HUES64 (cell line): ENCODE measurements at regions not wholly inside any gene's neighbourhood (a gene's known extent, or its start where the extent isn't known, plus 50 kb on each side); places are given as distances from the start of the nearest gene placed in this dataset.

Source experiments
- H3K27ac ChIP-seq: 2 replicates; pipeline ENCODE4 v1.7.0; 2013; ENCODE audit warnings: low read depth, low read length, inconsistent platforms
- H3K27me3 ChIP-seq: 2 replicates; pipeline ENCODE4 v1.6.1; 2013; ENCODE audit warnings: mild to moderate bottlenecking, low read length; ENCODE audit not compliant: insufficient read depth
- H3K36me3 ChIP-seq: 2 replicates; pipeline ENCODE4 v1.6.1; 2013; ENCODE audit warnings: mild to moderate bottlenecking, low read length; ENCODE audit not compliant: insufficient read depth
- H3K4me1 ChIP-seq: 2 replicates; pipeline ENCODE4 v1.6.1; 2013; ENCODE audit warnings: mild to moderate bottlenecking, low read length, moderate library complexity; ENCODE audit not compliant: insufficient read depth
- H3K4me3 ChIP-seq: 2 replicates; pipeline ENCODE4 v1.5.1; 2013; ENCODE audit warnings: mild to moderate bottlenecking, low read length, moderate library complexity
- H3K9ac ChIP-seq: 2 replicates; pipeline ENCODE4 v1.6.1; 2013; ENCODE audit warnings: mild to moderate bottlenecking, low read depth, low read length
- H3K9me3 ChIP-seq: 2 replicates; pipeline ENCODE4 v1.6.1; 2013; ENCODE audit warnings: low read depth, low read length; ENCODE audit not compliant: insufficient read depth
- WGBS: fragments of 150-250, 120-280 bp; methylation state at CpG from one replicate; pipeline ENCODE4 v1.1.7; 2013; ENCODE audit warnings: missing lambda C conversion rate; 5-methylcytosine and 5-hydroxymethylcytosine counted together

- Histone ChIP-seq H3K9me3 (no peaks in the 10 kb centered on the region), H3K27ac (no peak overlapping the region), H3K36me3 (no peaks in the 10 kb centered on the region), H3K27me3 (no peaks in the 10 kb centered on the region), H3K4me3 (no peak overlapping the region), H3K9ac (no peak overlapping the region), H3K4me1 (no peaks in the 10 kb centered on the region)
- 92% methylated on average over 5 of the region's 5 CpGs for WGBS
Measured at GRCh38 chr9:23307731-23308513, 518.1 kb downstream of the ELAVL2 start.

- Histone ChIP-seq H3K9me3 (no peaks in the 10 kb centered on the region), H3K9ac (no peak overlapping the region), H3K27ac (no peak overlapping the region), H3K27me3 (no peaks in the 10 kb centered on the region), H3K4me3 (no peak overlapping the region), H3K4me1 (no peaks in the 10 kb centered on the region), H3K36me3 (no peaks in the 10 kb centered on the region)
Measured at GRCh38 chr9:23309800-23310199, 516.2 kb downstream of the ELAVL2 start.

DNA sequence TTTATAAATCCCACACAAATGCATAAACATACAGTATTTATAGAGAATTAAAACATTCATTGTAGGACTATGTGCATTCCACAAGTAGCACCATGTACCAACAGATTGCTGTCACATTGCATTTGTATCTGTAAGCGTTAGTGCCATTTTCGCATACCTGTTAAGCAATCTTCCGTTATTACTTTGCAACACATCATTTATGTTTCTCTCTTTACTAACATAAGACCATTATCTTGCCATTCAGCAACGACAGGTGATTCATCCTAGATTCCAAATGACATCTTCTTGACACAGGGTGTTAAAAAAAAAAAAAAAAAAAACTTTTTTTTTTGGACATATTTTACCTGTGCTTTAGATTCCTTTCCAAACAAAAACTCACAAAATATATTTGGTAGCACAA lies 511.8 kb downstream of the ELAVL2 start:
- Histone ChIP-seq H3K36me3 (no peaks in the 10 kb centered on the region), H3K4me1 (peaks cover 4% of the 10 kb centered on the region; the same call in 1 of the 2 replicates), H3K9me3 (no peaks in the 10 kb centered on the region), H3K9ac (no peak overlapping the region), H3K4me3 (no peak overlapping the region), H3K27me3 (no peaks in the 10 kb centered on the region), H3K27ac (no peak overlapping the region)
- 95% methylated on average over 4 of the region's 4 CpGs for WGBS

DNA sequence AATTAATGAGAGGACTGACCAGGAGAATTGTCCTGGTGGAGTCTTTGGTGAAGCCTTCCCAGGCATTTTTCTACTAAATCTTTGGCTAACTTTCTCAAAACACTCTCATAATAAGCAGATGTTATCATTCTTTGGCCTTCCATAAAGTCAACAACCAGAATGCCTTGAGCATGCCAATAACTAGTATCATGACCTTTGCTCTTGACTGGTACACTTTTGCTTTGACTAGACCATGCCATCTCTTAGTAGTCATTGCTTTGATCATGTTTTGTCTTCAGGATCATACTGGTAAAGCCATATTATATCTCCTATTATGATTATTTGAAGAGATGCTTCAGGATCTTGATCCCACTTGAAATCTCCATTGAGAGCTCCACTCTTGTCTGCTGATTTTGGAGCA lies 506.9 kb downstream of the ELAVL2 start:
- Histone ChIP-seq H3K36me3 (no peaks in the 10 kb centered on the region), H3K9me3 (no peaks in the 10 kb centered on the region), H3K27ac (no peak overlapping the region), H3K27me3 (peaks cover 19% of the 10 kb centered on the region; the same call in 1 of the 2 replicates), H3K4me1 (peaks cover 4% of the 10 kb centered on the region; the same call in 1 of the 2 replicates), H3K4me3 (no peak overlapping the region), H3K9ac (no peak overlapping the region)

- Histone ChIP-seq H3K9ac (no peak overlapping the region), H3K27me3 (peaks cover 35% of the 10 kb centered on the region; the same call in 1 of the 2 replicates), H3K9me3 (no peaks in the 10 kb centered on the region), H3K4me1 (peaks cover under 1% of the 10 kb centered on the region; the same call in 1 of the 2 replicates), H3K4me3 (no peak overlapping the region), H3K27ac (no peak overlapping the region), H3K36me3 (no peaks in the 10 kb centered on the region)
- 96% methylated on average over 2 of the region's 2 CpGs for WGBS
Measured at GRCh38 chr9:23321049-23321448, 505.0 kb downstream of the ELAVL2 start.

DNA sequence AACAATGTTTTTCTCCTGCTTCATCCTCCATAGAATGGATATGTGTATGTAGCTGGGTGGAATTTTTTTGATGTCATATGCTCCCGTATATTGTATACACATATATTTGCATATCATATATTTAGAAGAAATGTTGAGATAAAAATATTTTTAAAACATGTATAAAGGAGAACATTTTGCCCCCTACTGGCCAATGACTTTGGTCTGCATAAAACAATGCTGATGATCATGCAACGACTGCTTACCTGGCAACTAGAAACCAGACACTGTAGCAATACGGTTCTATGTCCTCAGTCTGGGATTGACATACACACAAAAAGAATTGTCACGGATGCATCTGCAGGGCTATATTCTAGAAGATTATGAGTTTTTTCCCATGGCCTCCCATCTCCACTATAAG lies 503.6 kb downstream of the ELAVL2 start:
- Histone ChIP-seq H3K4me1 (no peaks in the 10 kb centered on the region), H3K27ac (no peak overlapping the region), H3K4me3 (no peak overlapping the region), H3K36me3 (no peaks in the 10 kb centered on the region), H3K9me3 (no peaks in the 10 kb centered on the region), H3K9ac (no peak overlapping the region), H3K27me3 (peaks cover 37% of the 10 kb centered on the region; the same call in 1 of the 2 replicates)
- WGBS, result 79% methylated on average over 3 of the region's 4 CpGs

DNA sequence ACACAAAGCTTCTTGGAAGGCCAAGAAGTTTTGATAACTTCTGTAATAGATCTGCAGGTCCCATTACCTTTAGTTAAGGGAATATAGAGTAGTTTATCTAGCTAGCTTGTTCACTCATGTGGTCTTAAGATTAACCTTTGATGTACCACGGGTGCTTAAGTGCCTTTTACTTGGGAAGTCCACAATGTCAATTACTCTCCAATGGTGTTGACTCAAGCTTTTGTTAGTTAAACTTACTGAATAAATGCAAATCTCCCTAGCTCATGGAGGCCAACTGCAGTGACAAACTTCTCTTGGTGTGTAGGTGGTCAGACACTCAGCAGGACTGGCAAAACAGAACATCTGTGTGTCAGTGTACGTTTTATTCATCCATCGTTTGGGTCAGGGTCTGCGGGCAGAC lies 501.5 kb downstream of the ELAVL2 start:
- no peaks in the 10 kb centered on the region for H3K9me3 ChIP-seq
- 69% methylated on average over 4 of the region's 4 CpGs for WGBS

GRCh38 chr9:23326597-23326996 lies 499.4 kb downstream of the ELAVL2 start:
- H3K27ac ChIP-seq, result no peak overlapping the region
- no peak overlapping the region for H3K9ac ChIP-seq
- no peaks in the 10 kb centered on the region for H3K4me1 ChIP-seq
- H3K27me3 ChIP-seq, result peaks cover 37% of the 10 kb centered on the region; the same call in 1 of the 2 replicates
- no peaks in the 10 kb centered on the region for H3K36me3 ChIP-seq
- no peak overlapping the region for H3K4me3 ChIP-seq
- H3K9me3 ChIP-seq, result peaks cover 9% of the 10 kb centered on the region
- 96% methylated on average over 3 of the region's 3 CpGs for WGBS

More for the DNA sequence above, 501.5 kb downstream of the ELAVL2 start:
- H3K4me3 ChIP-seq, result no peak overlapping the region
- no peak overlapping the region for H3K9ac ChIP-seq
- no peaks in the 10 kb centered on the region for H3K36me3 ChIP-seq
- no peak overlapping the region for H3K27ac ChIP-seq
- H3K4me1 ChIP-seq, result no peaks in the 10 kb centered on the region
- peaks cover 37% of the 10 kb centered on the region; the same call in 1 of the 2 replicates for H3K27me3 ChIP-seq

GRCh38 chr9:23341346-23341745 lies 484.7 kb downstream of the ELAVL2 start:
- Histone ChIP-seq H3K9me3 (peaks cover 2% of the 10 kb centered on the region; the same call in 1 of the 2 replicates), H3K4me3 (no peak overlapping the region), H3K4me1 (no peaks in the 10 kb centered on the region), H3K36me3 (no peaks in the 10 kb centered on the region), H3K27me3 (no peaks in the 10 kb centered on the region), H3K9ac (no peak overlapping the region), H3K27ac (no peak overlapping the region)
- 94% methylated on average over 3 of the region's 3 CpGs for WGBS

GRCh38 chr9:23342291-23342690 lies 483.7 kb downstream of the ELAVL2 start:
- peaks cover 2% of the 10 kb centered on the region; the same call in 1 of the 2 replicates for H3K9me3 ChIP-seq

DNA sequence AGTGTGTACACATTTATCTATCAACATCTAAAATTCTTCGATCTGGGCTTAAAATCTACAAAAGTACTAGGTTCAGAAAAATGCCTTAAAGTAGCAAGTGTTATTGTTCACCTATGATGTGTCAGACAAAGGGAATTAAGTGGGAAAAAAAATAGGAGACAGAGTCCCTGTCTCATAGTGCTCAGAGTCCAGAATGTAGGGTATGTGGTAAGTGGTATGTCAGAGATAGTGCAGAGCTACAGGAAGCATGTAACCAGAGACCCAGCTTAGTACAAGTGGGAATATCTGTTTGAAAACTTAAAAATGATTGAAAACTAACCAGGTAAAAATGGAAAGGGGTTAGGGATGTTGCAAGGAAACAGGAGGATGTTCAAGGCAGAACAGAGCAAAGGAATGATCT lies 482.8 kb downstream of the ELAVL2 start:
- no peaks in the 10 kb centered on the region for H3K36me3 ChIP-seq
- H3K27me3 ChIP-seq, result no peaks in the 10 kb centered on the region
- no peak overlapping the region for H3K9ac ChIP-seq
- H3K9me3 ChIP-seq, result peaks cover 2% of the 10 kb centered on the region; the same call in 1 of the 2 replicates
- H3K27ac ChIP-seq, result no peak overlapping the region
- H3K4me1 ChIP-seq, result no peaks in the 10 kb centered on the region
- WGBS, result 100% methylated on average over 1 of the region's 1 CpG
- no peak overlapping the region for H3K4me3 ChIP-seq

More at GRCh38 chr9:23342291-23342690, 483.7 kb downstream of the ELAVL2 start:
- 91% methylated on average over 1 of the region's 1 CpG for WGBS
- Histone ChIP-seq H3K4me1 (no peaks in the 10 kb centered on the region), H3K27ac (no peak overlapping the region), H3K9ac (no peak overlapping the region), H3K4me3 (no peak overlapping the region), H3K27me3 (no peaks in the 10 kb centered on the region), H3K36me3 (no peaks in the 10 kb centered on the region)
